Activated CD4-positive, alpha-beta T cell treated with anti-CD3 and anti-CD28 coated beads, Interleukin-2, Interleukin-6, amounts not matched to agents 100 ng/mL and 50 ng/mL, durations not matched to agents 16 hours and 8 hours (primary cell): ENCODE measurements at regions not wholly inside any gene's neighbourhood (a gene's known extent, or its start where the extent isn't known, plus 50 kb on each side); places are given as distances from the start of the nearest gene placed in this dataset.

Source experiments
- DNase-seq: peaks from one replicate; pipeline ENCODE4 v3.0.0-alpha.2; 2020

DNA sequence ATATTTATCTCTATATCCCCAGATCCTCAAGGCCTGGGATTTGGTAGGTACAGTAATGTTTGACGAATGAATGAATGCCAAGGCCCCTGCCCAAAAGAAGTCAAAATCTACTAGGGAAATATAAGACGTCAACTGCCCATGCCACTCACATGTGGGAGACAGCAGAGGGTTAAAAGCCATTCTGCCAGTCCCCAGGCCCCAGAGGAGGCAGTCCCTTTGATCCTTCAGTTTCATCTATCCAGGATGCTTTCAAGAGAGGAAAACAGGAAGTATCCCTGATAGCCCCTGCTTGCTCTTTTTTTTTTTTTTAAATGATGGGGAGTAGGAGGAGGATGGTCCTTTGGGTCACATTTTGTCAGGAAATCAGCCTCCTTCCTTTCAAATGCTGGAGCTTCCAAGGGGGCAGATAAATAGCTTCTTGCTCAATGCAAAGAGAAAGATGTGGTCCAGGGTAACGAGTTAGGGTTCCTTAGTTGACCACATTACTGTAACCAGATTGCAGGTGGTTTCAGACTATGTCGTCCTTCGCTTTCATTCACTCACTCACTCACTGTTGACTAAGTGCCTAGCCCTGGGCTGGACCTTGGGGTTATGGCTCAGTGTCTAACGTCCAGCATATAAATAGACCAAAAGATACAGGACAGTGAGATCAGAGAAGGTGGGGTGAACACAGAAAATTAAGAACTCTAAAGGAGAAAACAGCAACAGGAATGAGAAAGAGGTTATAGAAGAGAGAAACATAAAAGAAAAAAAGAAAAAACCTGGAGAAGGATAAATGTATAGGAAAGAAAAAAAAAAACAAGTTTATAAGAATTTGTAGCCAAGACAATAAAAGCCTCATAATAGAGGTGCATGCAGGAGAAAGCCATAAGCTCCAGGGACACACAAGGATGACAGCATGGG lies 64.6 kb upstream of the PIM1 start:
- DNase-seq: peak; percentile 27

DNA sequence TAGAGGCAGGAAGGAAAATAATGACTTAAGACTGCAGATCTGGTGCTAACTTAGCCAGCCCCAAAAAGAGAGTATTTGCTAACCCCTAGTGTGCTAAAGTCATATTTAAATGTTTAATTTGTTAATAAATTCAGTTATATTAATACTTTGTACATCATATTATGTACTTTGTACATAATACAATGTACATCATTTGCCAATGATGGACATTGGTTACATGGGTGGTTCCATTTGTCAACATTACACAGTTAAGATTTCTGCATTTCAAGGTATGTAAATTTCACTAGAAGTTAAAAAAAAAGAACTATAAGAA lies 63.9 kb upstream of the PIM1 start:
- no peak for DNase-seq

GRCh38 chr6:37106554-37106953 lies 63.4 kb upstream of the PIM1 start:
- DNase-seq: no peak

GRCh38 chr6:37106982-37107491 lies 62.9 kb upstream of the PIM1 start:
- DNase-seq: no peak

- peak; percentile 37 for DNase-seq
Measured at GRCh38 chr6:37109714-37110499, 60.0 kb upstream of the PIM1 start.

DNA sequence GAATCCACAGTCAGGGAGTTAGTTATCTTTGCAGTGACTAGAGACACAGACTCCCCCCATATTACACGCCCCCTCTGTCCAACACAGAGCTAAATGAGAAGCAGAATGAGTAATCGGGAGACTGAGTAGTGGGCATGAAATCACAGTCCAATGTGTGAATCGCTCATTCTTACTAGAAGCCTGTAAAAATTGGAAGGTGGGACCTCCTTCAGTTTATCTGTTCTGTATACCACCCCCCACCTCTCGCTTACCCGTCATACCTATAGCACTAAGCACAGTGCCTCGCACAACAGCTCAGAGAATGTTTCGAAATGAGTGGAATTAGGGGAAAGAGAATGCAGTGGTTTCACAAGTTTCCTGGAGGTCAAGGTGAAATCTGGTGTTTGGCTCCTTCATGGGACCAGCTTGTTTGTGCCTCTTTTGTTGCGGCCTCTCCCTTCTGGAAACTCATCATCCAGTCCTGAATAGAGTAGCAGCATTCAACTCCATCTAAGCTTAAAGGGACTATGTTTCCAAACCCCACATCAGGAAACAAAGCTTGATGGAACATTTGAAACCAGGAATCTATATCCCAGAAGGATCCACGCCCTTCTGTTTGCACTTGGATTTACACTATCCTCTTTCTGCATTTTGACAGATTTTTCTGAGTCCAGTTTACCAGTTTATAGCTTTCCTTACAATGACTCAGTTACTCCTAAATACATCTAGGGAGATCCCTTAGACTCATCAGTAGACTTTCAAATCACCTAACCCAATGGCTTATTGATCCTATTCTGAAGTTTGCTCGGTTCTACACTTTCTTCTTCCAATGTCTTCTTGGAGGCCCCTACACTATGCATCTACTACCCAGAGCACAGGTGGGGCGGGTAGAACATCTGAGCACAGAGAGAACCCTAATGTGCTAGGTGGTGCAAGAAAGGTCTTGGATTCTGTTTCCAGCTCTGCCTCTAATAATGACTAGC lies 59.2 kb upstream of the PIM1 start:
- DNase-seq: peak; percentile 93

- DNase-seq: no peak
Measured at GRCh38 chr6:37113976-37114375, 56.0 kb upstream of the PIM1 start.

DNA sequence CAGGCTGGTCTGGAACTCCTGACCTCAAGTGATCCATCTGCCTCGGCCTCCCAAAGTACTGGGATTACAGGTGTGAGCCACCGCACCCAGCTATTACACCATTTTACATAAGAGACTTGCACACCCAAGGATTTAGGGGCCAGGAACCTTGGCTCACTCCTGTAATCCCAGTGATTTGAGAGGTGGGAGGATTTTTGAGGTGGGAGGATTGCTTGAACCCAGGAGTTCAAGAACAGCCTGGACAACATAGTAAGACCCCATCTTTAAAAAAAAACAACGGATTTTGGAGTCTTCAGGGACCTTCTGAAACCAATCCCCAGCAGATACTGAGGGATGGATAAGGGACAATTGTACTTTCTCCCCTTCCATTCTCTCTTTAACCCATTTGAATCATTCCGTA lies 55.3 kb upstream of the PIM1 start:
- no peak for DNase-seq

DNA sequence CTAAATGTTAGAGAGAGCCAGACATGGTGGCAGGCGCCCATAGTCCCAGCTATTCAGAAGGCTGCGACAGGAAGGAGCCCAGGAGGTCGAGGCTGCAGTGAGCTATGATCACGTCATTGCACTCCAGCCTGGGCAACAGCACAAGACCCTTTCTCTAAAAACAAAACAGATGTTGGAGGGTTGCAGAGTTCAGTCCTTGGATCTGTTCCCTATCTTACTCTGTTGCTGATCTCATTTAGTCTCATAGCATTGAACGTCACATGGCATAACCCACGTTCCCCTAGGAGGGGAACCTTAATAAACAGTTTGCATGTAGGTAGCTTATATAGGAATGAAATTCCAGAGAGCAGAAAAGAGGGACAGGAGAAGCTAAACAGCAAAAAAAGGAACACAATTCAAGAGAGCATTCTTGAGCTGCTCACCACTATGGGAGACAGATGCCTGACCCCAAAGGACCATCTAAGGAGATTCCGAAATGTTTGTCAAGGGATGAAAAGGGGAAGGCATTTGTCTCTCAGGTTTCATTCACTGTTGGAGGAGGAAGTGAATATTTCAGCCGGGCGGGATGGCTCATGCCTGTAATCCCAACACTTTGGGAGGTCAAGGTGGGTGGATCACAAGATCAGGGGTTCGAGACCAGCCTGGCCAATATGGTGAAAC lies 54.6 kb upstream of the PIM1 start:
- DNase-seq: no peak

- DNase-seq: no peak
Measured at GRCh38 chr6:37116326-37116725, 53.6 kb upstream of the PIM1 start.

GRCh38 chr6:37119387-37119886 lies 50.5 kb upstream of the PIM1 start:
- no peak for DNase-seq
